MM.1S (cell line): ENCODE measurements at regions not wholly inside any gene's neighbourhood (a gene's known extent, or its start where the extent isn't known, plus 50 kb on each side); places are given as distances from the start of the nearest gene placed in this dataset.
"Not testable (repeated sequence)": the region's sequence is repeated elsewhere in the genome, so short reads cannot be mapped to it uniquely, and the experiment has no call there.

ENCODE experiments used
- DNase-seq: peaks from one replicate; pipeline ENCODE4 v3.0.0-alpha.2; 2015
- H2AFZ ChIP-seq: fragments of 300-600 bp; sonication (generic); 2 replicates; pipeline ENCODE4 v1.6.0; 2016; ENCODE audit warnings: antibody characterized with exemption, low read length
- H3F3A ChIP-seq: fragments of 300-600 bp; sonication (generic); 2 replicates; pipeline ENCODE4 v1.6.1; 2016; ENCODE audit warnings: mild to moderate bottlenecking, antibody characterized with exemption, low read length, moderate library complexity, mixed read lengths; ENCODE audit not compliant: insufficient read depth
- H3K27ac ChIP-seq: fragments of 300-600 bp; sonication (generic); 2 replicates; pipeline ENCODE4 v1.5.1; 2016; ENCODE audit warnings: mild to moderate bottlenecking, low read length
- H3K27me3 ChIP-seq: fragments of 300-600 bp; sonication (generic); replicated peaks from 2 replicates; pipeline ENCODE4 v1.6.0; 2016; ENCODE audit warnings: low read length; ENCODE audit not compliant: insufficient read depth
- H3K36me3 ChIP-seq: fragments of 300-600 bp; sonication (generic); replicated peaks from 2 replicates; pipeline ENCODE4 v1.6.1; 2016; ENCODE audit warnings: mild to moderate bottlenecking, low read length, mixed read lengths; ENCODE audit not compliant: insufficient read depth
- H3K4me1 ChIP-seq: fragments of 300-600 bp; sonication (generic); 2 replicates; pipeline ENCODE4 v1.6.1; 2016; ENCODE audit warnings: low read length, mixed read lengths
- H3K4me2 ChIP-seq: fragments of 300-600 bp; sonication (generic); 2 replicates; pipeline ENCODE4 v1.6.0; 2016; ENCODE audit warnings: low read depth, low read length
- H3K4me3 ChIP-seq: fragments of 300-600 bp; sonication (generic); 2 replicates; pipeline ENCODE4 v1.5.1; 2016; ENCODE audit warnings: low read length, mixed read lengths
- H3K79me2 ChIP-seq: fragments of 300-600 bp; sonication (generic); 2 replicates; pipeline ENCODE4 v1.6.1; 2016; ENCODE audit warnings: mixed run types, low read length, mixed read lengths
- H3K9ac ChIP-seq: fragments of 300-600 bp; sonication (generic); 2 replicates; pipeline ENCODE4 v1.6.1; 2016; ENCODE audit warnings: low read length, mixed read lengths
- H3K9me2 ChIP-seq: fragments of 300-600 bp; sonication (generic); replicated peaks from 2 replicates; pipeline ENCODE4 v1.6.1; 2016; ENCODE audit warnings: mild to moderate bottlenecking, low read length, mixed read lengths; ENCODE audit not compliant: insufficient read depth
- H3K9me3 ChIP-seq: fragments of 300-600 bp; sonication (generic); replicated peaks from 2 replicates; pipeline ENCODE4 v1.6.1; 2016; ENCODE audit warnings: mild to moderate bottlenecking, low read length, mixed read lengths; ENCODE audit not compliant: insufficient read depth
- H4K20me1 ChIP-seq: fragments of 300-600 bp; sonication (generic); 2 replicates; pipeline ENCODE4 v1.6.1; 2016; ENCODE audit warnings: mild to moderate bottlenecking, low read length, moderate library complexity, mixed read lengths; ENCODE audit not compliant: insufficient read depth
- EZH2 ChIP-seq: fragments of 300-600 bp; sonication (generic); optimal IDR thresholded peaks from 2 replicates; pipeline ENCODE3; 2017; ENCODE audit warnings: low read depth, mild to moderate bottlenecking, antibody characterized with exemption, low read length, mixed read lengths
- EZH2phosphoT487 ChIP-seq: fragments of 300-600 bp; sonication (generic); IDR thresholded peaks from 2 replicates; pipeline ENCODE4 v1.6.1; 2018; ENCODE audit warnings: antibody characterized with exemption, low read length
- TF ChIP-seq, protein P1 (sequence below): fragments of 300-600 bp; sonication (generic); IDR thresholded peaks from 2 replicates; pipeline ENCODE4 v1.5.1; 2016; ENCODE audit warnings: antibody characterized with exemption, low read length, mixed read lengths

DNA sequence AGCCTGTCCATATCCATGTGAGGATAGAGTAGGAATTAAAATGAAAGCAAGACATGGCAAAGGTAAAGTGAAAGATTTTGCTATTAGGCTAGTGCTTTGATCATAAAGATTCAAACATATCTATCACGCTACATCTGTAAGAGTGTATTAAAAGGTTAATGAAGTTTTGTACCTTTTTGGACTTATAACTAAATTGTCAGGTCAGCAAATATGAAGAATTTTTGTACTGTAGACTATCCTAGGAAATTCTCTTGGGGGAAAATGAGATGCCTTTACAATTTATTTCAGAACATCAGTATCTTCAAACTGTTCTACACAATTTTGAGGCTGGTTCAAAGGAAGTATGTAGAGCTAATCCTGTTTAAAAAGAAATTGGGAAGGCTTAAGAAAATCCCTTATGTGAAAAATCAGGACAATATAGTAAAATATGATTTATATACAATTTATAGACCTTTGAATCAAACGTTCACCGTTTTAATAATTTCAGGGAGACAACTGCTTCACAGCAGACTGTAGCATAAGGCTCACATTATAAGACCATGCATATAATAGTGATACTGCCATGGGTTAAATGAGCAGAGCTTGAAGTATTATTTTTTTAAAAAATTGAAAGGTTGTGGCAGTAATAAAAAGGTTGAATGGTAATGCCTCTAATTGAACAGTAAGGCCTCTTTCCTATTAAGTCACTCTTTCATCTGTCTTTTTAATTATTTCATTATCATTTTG is 639.5 kb upstream of the ARRDC3 start:
- no peak overlapping the region for H2AFZ ChIP-seq
- H3K9ac ChIP-seq: no peak overlapping the region
- H3K4me1 ChIP-seq: no peaks in the 10 kb centered on the region
- no peak overlapping the region for H3K4me2 ChIP-seq
- no peak for DNase-seq
- H3K36me3 ChIP-seq: no peaks in the 10 kb centered on the region
- no peak overlapping the region for H3K4me3 ChIP-seq
- no peaks in the 10 kb centered on the region for H3K27me3 ChIP-seq
- TF ChIP-seq EZH2: no peak
- no peak for TF ChIP-seq EZH2phosphoT487
- TF ChIP-seq, protein P1, sequence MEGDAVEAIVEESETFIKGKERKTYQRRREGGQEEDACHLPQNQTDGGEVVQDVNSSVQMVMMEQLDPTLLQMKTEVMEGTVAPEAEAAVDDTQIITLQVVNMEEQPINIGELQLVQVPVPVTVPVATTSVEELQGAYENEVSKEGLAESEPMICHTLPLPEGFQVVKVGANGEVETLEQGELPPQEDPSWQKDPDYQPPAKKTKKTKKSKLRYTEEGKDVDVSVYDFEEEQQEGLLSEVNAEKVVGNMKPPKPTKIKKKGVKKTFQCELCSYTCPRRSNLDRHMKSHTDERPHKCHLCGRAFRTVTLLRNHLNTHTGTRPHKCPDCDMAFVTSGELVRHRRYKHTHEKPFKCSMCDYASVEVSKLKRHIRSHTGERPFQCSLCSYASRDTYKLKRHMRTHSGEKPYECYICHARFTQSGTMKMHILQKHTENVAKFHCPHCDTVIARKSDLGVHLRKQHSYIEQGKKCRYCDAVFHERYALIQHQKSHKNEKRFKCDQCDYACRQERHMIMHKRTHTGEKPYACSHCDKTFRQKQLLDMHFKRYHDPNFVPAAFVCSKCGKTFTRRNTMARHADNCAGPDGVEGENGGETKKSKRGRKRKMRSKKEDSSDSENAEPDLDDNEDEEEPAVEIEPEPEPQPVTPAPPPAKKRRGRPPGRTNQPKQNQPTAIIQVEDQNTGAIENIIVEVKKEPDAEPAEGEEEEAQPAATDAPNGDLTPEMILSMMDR: no peak
- no peaks in the 10 kb centered on the region for H3K79me2 ChIP-seq
- no peaks in the 10 kb centered on the region for H4K20me1 ChIP-seq
- no peaks in the 10 kb centered on the region for H3K9me3 ChIP-seq
- no peaks in the 10 kb centered on the region for H3K9me2 ChIP-seq
- no peaks in the 10 kb centered on the region for H3F3A ChIP-seq
- no peak overlapping the region for H3K27ac ChIP-seq

DNA sequence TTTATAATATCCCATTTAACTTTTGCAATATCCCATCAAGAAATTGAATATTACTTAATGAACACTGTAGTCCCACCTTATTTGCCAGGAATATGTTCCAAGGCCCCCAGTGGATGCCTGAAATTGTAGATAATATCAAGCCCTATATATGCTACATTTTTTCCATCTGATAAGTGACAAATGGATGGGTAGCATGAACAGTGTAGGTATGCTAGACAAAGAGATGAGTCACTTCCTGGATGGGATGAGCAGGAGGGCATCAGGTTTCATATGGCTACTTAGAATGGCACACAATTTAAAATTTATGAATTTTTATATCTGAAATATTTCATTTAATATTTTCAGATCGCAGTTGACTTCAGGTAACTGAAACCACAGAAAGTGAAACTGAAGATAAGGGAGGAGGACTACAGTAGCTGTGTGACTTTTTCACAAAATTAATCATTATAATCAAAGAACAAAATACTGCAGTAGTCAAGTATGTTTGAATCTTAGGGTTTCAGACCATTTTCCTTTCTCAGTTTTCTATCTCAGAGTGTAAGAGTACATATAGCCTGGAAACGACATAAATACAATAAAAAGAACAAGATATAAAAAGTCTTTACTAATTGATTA is 636.4 kb upstream of the ARRDC3 start:
- Histone ChIP-seq H3K9ac (no peak overlapping the region), H3K4me1 (no peaks in the 10 kb centered on the region), H3K9me2 (no peaks in the 10 kb centered on the region), H2AFZ (no peak overlapping the region), H3F3A (no peaks in the 10 kb centered on the region), H3K27me3 (no peaks in the 10 kb centered on the region), H4K20me1 (no peaks in the 10 kb centered on the region), H3K9me3 (no peaks in the 10 kb centered on the region), H3K36me3 (no peaks in the 10 kb centered on the region), H3K4me2 (peak overlapping the region; percentile 19), H3K27ac (no peak overlapping the region), H3K79me2 (no peaks in the 10 kb centered on the region), H3K4me3 (peak overlapping the region; percentile 18; the same call in 1 of the 2 replicates)
- TF ChIP-seq EZH2 (no peak), EZH2phosphoT487 (no peak)
- TF ChIP-seq, protein P1: no peak
- DNase-seq: peak; percentile 48

DNA sequence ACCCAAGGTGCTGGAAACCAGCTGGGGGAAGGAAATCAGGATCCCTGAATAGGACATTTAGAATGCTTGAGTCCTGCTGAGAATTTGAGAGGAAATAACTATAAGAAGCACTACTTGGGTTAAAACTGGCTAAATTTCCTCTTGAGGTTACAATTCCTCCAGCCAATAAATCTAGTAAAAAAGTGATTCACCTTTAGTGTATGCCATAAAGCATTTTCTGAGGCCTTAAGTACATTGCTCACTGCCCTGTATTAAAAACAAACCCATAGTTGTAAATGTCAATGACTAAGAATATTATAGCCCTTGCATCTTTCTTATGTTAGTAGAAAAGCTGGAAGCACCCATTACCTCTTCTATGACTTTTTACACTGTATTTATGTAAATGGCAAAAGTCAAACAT is 634.7 kb upstream of the ARRDC3 start:
- Histone ChIP-seq H3K27me3 (no peaks in the 10 kb centered on the region), H3K9me3 (no peaks in the 10 kb centered on the region), H3K4me1 (no peaks in the 10 kb centered on the region), H4K20me1 (no peaks in the 10 kb centered on the region), H3K4me3 (no peak overlapping the region), H3F3A (no peaks in the 10 kb centered on the region), H3K27ac (no peak overlapping the region), H3K9ac (no peak overlapping the region), H2AFZ (no peak overlapping the region), H3K9me2 (no peaks in the 10 kb centered on the region), H3K4me2 (no peak overlapping the region), H3K79me2 (no peaks in the 10 kb centered on the region), H3K36me3 (no peaks in the 10 kb centered on the region)
- TF ChIP-seq, protein P1: no peak
- TF ChIP-seq EZH2phosphoT487 (no peak), EZH2 (no peak)
- DNase-seq: no peak

DNA sequence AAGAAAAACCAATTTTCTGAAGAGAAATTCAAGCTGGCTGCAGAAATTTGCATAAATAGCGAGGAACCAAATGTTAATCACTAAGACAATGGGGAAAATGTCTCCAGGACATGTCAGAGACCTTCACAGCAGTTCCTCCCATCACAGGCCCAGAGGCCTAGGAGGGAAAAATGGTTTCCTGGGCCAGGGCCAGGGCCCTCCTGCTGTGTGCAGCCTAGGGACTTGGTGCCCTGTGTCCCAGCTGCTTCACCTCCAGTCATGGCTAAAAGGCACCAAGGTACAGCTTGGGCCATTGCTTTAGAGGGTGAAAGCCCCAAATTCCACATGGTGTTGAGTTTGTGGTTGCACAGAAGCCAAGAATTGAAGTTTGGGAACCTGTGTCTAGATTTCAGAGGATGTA is 628.7 kb upstream of the ARRDC3 start:
- not testable (repeated sequence) for H3K4me3 ChIP-seq, H3K36me3 ChIP-seq, H3K27me3 ChIP-seq, H4K20me1 ChIP-seq, H3F3A ChIP-seq, DNase-seq, H3K9me2 ChIP-seq, H3K9ac ChIP-seq, H3K27ac ChIP-seq, H3K4me2 ChIP-seq, H3K79me2 ChIP-seq, H3K9me3 ChIP-seq, H3K4me1 ChIP-seq, H2AFZ ChIP-seq
